ENCODE measurements at regions not wholly inside any gene's neighbourhood (a gene's known extent, or its start where the extent isn't known, plus 50 kb on each side); places are given as distances from the start of the nearest gene placed in this dataset.

DNA sequence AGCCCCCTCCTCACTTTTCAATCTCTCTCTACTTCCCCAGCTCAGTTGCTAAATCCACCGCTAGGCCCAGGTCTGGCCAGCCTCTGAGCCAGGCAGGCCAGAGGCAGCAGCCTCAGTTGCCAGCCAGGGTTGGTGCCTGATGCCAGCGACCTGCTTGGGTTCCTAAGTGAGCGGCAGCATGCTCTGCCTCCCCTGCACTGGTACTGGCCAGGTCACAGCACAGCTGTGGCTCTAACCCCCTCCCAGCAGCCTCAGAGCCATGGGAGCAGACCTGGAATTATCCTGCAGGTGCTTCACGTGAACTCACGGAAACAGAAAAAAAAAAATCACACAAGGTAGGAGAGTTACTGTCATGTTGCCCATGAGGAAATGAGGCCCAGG is 82.5 kb upstream of the ATF3 start:
- no peak for DNase-seq (ENCODE audit: low spot score)

DNA sequence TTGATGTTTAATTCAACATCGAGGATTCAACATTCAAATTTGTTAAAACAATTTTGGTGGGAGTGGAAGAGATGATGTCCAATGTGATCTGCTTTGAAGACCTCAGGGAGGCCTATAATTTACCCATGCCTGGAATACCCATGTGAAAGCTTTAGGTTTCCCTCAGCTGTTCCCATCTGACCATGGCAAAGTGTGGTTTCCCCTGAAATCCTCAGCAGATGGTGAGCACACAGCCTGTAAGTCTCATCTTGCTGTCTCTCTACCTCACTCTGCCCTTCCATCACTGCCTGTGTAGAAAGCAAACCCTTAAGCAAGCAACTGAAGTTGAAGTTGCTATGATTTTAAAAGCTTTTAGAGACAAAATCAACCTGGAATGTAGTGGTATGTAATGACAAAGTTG is 80.1 kb upstream of the ATF3 start:
- no peak for DNase-seq (ENCODE audit: low spot score)

DNA sequence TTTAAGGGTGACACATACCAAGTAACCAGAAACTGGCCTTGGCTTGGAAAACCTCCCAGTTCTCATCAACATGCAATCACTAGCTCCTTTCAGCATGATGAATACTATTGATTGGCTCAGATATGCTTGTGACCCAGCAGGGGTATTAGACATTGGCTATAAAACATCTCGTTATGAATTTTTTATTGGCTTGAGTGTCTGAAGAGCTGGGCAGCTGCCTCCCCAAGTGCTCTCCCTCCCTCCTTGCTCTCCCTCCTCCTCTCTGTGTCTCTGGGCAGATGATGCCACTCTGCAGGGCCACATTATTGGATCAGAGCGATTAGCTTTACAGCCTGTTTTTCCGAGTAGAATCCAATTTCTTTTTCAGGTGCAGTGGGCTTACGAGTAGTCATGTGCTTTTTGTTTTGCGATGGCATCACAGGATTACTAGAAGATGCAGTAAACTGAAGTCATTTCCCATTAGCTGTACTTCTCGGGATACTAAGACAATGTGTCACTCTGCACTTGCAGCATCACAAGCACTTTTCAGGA is 79.3 kb upstream of the ATF3 start:
- DNase-seq (ENCODE audit: low spot score), result no peak

DNA sequence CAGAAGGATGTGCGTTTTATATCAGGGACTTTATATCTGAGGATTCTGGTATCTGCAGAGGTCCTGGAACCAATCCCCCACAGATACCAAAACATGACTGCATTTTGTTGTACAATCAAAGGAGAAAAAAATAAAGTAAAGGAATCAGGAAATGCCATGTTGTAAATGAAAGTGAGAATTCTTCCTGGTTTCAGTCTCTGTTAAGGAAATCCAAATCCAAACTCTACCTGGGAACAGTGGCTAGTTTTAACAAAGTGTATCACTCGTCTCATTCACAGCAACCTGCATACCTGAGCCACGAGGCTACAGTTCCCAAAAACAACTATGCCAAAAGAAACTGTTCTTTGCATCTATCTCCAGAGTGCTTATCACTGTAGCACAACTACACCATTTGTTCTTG is 77.3 kb upstream of the ATF3 start:
- DNase-seq (ENCODE audit: low spot score), result no peak

DNA sequence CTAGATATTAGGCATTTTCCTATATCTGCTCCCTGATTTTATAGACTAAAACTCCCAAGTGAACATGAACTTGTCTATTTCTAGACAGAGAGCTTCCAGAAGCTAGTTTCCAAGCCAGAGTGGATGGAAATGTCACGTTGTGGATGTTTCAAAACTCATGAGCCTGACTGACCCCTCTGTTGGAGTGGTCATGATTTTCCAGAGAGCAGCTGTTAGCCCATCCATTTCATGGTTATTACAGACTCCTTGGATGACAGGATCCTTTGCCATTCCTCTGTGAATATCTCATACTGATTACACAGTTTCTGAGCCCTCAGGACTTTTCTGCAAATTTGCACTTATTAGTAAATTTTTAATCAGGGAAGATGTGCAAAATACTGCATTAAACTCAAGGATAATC is 76.8 kb upstream of the ATF3 start:
- DNase-seq (ENCODE audit: low spot score), result no peak

DNA sequence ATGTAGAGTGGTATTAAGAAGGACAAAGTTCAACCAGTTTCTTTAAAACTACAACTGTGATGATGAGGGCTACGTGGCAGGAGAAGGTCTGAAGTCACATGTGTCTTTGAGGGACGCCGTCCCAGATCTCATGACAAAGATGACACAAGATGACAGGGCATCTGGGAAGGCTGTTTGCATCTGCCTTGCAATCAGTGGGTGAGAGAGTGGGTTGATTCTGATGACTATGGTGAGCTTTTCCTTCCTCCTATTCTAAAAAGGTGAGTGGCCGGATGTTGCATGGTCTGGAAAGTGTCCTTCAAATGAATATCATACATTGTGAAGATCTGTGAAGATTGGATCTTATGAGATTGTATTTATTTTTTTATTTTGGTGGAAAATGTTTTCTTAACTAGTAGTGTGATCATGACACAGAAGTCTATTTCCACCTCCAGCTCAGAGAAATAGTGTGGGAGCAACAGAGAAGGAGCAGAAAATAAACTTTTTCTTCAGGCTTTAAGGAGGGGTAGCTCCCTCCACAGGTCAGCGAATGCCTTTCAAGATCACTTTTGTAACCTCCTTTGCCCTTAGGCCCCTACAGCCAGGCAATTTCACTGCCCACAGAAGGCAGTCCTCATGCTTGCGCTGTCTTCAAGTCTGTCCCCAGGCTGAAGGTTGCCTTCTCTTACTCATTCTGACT is 76.0 kb upstream of the ATF3 start:
- no peak for DNase-seq (ENCODE audit: low spot score)

DNA sequence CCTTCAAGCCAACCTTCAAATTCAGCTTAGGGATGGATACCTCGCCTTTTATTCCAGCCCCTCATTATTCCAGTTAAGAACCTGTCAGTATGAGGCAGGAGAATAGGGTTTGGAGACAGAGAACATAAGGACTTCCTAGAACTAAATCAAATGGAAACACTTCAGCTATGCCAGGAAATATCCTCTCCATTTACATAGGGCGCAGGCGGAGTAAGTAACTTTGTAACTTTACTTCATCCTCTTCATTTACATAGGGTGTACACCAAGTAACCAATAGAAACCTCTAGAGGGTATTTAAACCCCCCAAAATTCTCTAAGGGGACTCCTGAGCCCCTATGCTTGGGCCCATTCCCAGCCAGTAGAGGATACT is 75.4 kb upstream of the ATF3 start:
- DNase-seq (ENCODE audit: low spot score), result no peak

DNA sequence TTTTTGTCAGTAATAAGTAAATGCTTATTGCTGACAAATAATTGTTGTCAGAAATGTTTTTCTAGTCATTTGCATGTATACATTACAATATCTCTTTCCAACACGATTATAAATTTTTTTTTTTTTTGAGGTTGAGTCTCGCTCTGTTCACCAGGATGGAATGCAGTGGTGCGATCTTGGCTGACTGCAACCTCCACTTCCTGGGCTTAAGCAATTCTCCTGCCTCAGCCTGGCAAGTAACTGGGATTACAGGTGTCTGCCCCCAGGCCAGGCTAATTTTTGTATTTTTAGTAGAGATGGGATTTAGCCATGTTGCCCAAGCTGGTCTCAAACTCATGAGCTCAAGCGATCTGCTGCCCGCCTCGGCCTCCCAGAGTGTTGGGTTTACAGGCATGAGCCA is 72.0 kb upstream of the ATF3 start:
- DNase-seq (ENCODE audit: low spot score), result no peak

DNA sequence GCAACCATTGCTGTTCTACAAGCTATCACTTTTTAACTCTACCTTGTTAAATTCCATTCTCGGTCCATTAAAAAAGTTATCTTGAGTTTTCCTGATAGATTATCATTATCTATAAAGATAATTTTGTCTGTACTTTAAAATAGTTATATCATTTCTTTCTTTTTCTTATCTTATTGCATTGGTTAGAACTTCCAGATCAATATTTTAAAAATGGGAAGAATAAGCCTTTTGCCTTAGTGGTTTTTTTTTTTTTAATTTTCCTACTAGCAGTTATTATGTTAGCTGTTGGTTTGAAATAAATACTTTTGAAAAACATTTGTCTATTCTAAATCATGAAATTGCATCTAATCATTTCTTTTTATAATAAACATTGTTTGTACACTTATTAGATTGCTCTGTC is 71.0 kb upstream of the ATF3 start:
- DNase-seq (ENCODE audit: low spot score), result no peak

DNA sequence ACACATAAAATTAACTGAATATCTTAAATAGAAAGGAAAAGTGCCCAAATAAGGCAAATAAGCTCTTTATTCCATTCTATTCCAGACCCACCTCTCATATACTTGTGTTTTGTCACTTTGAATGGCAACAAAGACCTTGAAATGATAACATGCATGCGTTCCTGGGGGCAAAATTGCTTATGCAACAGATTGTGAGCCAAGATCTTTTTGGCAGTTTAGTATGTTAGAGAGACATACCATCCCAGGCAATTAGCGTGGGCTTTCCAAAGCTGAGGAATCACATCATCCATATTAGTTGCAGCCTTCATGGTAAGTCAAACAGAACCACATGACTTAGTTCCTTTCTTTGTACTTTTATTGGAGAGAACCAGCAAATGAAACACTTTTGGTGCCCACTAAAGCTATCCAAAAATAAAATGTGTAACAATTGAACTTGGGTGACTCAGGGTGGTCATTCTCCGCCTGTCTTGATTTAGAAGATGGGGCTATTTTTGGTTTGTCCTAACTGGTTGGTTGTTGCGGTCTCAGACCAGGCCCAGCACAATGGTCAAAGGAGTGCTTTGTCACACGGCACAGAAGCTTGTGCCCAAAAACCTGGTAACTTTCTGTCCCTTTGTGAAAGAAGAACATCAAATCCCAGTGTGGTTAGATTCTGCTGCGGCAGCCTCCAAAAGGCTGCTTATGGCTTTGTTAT is 68.7 kb upstream of the ATF3 start:
- DNase-seq (ENCODE audit: low spot score), result no peak

DNA sequence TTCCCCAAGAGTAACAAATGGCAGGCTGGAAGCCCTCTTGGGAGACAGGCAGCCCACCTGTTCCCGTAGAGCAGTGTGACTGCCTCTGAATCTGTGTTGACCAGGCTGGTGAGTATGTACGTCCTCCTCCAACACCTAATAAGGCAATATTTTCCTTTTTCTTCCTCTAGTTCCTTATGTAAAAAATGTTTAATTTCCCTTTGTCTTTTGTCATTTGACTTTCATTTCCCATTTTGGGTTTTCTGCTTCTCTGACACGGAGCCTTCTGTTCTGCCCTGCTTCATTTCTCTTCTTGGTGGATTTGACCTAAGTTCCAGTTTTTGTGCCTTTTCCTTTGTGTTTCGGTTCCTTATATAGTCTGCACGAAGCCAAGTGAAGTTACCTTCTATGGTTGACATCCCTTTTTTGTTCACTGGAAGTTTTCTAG is 65.8 kb upstream of the ATF3 start:
- DNase-seq (ENCODE audit: low spot score), result no peak

DNA sequence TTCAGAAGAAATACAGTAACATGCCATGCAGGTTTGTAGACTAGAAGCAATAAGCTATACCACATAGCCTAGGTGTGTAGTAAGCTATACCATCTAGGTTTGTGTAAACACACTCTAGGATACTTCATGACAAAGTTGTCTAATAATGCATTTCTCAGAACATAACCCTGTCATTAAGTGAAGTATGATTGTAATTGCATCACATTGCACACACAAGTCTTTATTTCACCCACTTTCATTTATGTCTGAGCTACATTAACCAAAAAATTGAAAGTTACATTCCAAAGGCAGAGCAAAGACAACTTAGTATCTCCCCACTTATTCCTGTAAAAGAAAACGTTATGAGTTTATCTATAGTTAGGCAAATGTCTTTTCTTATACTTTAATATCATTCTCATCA is 64.5 kb upstream of the ATF3 start:
- DNase-seq (ENCODE audit: low spot score), result no peak

DNA sequence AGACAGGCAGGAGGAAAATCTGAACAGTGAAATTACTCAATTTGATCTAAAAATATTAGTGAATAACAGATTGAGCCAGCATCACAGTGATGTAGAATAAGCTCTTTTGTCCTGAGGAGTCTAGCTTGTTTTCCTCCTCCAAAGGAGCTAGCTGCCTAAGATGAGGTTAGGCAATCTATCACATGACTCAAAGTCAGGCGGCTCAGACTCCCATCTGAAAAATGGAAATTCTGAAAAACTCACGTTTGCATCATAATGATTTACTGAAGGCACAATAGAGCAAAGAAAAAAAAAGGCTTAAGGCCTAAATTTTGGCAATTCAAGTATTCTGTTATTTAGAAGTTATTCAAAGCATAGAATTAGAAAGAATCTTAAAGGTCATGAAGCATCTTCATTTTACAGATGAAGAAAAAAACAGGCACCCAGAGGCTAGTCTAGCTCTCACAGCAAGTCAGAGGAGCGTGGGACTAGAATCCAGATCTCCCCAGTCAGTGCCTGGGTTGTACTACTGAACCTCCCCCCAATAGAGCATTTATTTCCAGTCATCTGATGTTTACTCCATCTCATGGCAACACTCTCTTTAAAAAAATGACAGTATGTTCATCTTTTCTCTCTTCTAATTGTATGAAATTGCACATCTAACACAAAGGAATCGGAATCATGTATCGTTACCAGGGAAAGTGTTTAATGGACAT is 62.5 kb upstream of the ATF3 start:
- DNase-seq (ENCODE audit: low spot score), result no peak

DNA sequence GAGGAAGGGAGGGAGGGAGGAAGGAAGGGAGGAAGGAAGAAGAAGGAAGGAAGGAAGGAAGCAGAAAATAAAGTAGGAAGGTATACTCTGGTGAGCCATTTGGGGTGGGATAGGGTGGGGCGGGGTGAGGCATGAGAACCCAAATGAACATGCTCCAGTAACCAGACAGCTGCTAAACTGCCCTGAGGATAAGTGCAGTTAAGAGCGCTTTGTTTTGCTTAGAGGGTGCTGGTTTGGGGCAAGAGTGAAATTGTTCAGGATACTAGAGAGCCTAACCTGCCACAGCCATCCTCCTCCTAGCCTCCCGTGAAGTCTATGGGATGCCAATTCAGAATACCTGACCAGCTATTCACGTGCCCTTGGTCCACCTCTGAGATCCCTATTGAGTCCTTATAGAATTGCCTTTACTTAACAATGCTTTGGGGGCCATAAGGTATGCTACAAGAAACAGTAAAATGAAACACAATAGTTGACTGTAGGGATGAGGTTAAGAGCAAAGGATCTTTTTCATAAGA is 59.0 kb upstream of the ATF3 start:
- DNase-seq (ENCODE audit: low spot score), result no peak

DNA sequence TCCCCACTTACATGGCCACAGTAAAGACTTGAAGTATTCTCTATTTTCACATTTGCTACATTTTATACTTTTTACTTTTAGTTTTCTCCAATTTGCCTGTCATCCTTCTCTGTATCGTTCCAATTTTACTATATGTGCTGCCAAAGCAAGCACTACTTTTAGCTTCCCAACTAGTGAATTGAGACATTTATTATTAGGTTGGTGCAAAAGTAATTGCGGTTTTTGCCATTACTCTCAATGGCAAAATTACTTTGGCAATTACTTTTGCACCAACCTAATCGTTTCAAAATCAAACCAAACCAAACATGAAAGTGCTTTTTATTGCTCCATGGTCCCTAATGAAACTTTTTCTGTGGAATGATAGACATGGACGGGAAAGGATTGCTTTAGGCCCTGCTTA is 56.6 kb upstream of the ATF3 start:
- no peak for DNase-seq (ENCODE audit: low spot score)

DNA sequence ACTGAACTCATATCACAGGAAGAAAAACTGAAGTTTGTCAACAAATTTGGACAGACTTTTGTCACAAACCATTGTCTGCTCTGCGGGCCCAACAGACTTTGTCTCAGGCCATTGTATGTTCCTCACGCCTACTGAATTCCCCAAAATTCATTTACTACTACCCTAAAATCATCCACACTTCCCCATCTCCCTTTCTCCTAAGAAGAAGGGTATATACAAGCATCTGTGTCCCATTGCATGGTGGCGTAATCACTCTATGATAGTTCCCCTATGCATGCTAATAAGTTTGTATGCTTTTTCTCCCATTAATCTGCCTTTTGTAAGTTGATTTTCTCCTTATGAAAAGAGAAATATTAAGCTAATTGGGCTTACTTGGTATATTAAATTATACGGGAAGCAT is 54.9 kb upstream of the ATF3 start:
- DNase-seq (ENCODE audit: low spot score), result no peak

DNA sequence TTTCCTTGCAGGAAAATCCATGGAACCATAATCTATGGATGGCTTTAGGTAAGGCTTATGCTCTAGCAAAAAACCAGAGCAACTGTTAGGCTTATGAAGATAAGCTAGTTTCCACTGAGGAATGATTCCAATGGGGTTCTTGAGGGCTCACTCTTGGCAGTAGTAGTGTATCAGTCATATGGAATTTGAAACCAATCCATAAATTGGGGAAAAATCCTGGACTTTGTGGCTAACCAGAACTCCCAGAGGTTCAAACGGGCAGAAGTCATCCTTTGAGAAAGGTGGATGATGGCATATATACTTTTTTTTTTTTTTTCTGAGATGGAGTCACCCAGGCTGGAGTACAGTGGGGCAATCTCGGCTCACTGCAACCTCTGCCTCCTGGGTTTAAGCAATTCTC is 54.2 kb upstream of the ATF3 start:
- DNase-seq (ENCODE audit: low spot score), result no peak

DNA sequence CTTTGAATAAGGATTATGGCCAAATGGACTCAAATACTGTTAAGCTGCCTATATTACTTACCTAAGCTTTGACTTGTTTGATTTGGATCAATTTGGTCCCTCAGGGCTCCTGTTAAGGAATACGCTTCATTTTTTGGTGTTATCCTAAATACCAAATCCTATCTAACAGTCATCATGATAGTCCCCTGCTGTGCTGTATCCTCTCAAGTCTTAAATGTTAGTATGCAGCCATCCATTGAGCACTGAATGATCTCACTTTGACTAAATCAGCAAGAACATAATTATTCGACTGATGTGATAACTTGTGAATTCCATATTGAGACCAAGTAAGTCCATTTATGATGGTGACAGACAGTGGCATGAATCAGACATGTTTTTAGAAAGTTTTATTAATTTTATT is 53.1 kb upstream of the ATF3 start:
- DNase-seq (ENCODE audit: low spot score), result no peak

DNA sequence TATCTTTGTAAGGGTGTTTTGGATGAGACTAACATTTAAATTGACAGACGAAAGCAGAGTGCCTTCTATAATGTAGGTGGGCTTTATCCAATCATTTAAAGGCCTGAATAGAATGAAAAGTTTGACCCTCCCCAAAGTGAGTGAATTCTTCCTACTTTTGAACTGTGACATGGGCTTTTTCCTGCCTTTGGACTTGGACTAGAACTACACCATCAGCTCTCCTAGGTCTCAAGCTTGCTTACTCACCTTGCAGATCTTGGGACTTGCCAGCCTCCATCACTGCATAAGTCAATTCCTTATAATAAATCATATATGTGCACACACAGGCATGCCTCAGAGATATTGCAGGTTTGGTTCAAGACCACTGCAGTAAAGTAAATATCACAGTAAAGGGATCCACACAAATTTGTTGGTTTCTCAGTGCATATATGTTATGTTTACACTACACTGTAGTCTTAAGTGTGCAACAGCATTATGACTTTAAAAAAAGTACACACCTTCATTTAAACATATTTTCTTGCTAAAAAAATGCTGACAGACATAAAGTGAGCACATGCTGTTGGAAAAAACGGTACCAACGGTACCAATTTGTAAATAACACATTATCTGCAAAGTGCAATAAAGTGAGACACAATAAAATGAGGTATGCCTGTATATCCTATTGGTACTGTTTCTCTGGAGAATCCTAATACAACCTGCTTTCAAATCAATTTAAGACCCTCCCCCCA is 51.6 kb upstream of the ATF3 start:
- DNase-seq (ENCODE audit: low spot score), result no peak

DNA sequence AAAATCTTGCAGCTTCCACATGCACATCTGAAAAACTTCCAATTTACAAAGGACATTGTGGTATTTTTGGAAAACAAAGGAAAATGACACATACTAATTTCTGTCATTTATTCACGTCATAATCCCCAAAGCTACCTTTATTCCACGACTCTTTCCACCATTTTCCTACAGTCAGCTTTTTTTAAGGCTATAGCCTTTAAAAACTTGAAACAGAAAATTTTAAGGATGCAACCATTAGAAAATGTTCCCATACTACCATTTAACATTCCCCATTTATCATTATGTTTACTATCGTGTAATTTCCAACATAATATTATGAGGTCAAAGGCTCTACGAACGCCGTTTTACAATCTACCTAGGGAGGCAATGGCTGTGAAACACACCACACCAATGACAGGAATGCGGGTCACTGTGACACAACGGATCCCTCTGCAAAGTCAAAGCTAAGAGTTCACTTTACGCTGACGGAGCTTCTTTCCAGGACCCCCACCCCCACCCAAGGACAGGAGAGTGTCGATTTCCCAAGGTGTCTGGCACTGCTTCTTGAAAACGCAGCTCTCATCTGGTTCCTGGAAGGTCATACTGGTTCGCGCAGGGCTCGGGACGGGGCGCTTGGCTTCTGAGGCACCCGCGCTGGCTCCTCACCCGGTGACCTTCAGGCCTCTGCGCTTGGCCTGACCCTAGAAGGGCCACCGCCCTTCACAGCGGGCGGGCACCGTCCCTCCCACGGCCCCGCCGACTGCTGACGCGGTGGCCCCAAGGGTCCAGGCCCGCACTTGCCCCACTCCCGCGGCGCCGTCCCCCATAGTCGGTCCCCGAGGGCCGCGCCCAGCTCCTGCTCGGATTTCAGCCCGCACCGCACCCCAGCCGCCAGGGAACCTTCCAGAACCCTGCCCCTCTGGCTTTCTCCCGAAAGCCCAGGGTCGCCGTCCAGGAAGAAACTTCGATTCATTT is 50.5 kb upstream of the ATF3 start:
- peak; percentile 32 for DNase-seq (ENCODE audit: low spot score)
